Left lung (tissue), 4 donors: ENCODE measurements at regions not wholly inside any gene's neighbourhood (a gene's known extent, or its start where the extent isn't known, plus 50 kb on each side); places are given as distances from the start of the nearest gene placed in this dataset.
"Not testable (repeated sequence)": the region's sequence is repeated elsewhere in the genome, so short reads cannot be mapped to it uniquely, and the experiment has no call there.

Source experiments
- ATAC-seq: fragments of 200-7000 bp; cut with Tn5 transposase; one replicate; pipeline ENCODE4 v1.9.1; 2020; ENCODE audit warnings: moderate library complexity
- DNase-seq, 4 donors: peaks; one replicate each; pipeline ENCODE4 v3.0.0-alpha.2; 2013 to 2020
- H3K27ac ChIP-seq, 2 donors: fragments of 200-600 bp; sonication (generic) in 1 of 2; one replicate each; pipeline versions ENCODE4 v1.5.0 to v1.8.0; 2020 to 2021
- H3K27me3 ChIP-seq, 2 donors: fragments of 200-600 bp; sonication (generic) in 1 of 2; one replicate each; pipeline versions ENCODE4 v1.5.0 to v1.8.0; 2020 to 2021
- H3K36me3 ChIP-seq, 2 donors: fragments of 200-600 bp; sonication (generic) in 1 of 2; one replicate each; pipeline versions ENCODE4 v1.5.0 to v1.8.0; 2020 to 2021
- H3K4me1 ChIP-seq, 2 donors: fragments of 200-600 bp; one replicate each; pipeline ENCODE4 v1.8.0; 2021
- H3K4me3 ChIP-seq, 2 donors: fragments of 200-600 bp; sonication (generic) in 1 of 2; one replicate each; pipeline versions ENCODE4 v1.5.0 to v1.8.0; 2020 to 2021; ENCODE audit warnings: mild to moderate bottlenecking in 1 of 2
- H3K9me3 ChIP-seq, 2 donors: fragments of 200-600 bp; sonication (generic) in 1 of 2; one replicate each; pipeline versions ENCODE4 v1.5.0 to v1.8.0; 2020 to 2021
- CTCF ChIP-seq, 2 donors: fragments of 200-600 bp; sonication (generic) in 1 of 2; IDR thresholded peaks; one replicate each; pipeline versions ENCODE4 v1.5.0 to v1.8.0; 2021; ENCODE audit warnings: antibody characterized with exemption in 2 of 2
- intact Hi-C, 2 donors: fragments of 100-400 bp; cut with DNase I; formaldehyde crosslinking; loops; one replicate each; pipeline versions ENCODE4 v1.11.2 to v1.14.2; 2022
- donor health status: DM: no; HTN: yes; CAD: no.
- donor health status: DM: no; HTN: no; CAD: no.

- H3K36me3 ChIP-seq, result no peaks in the 10 kb centered on the region
- H3K27me3 ChIP-seq, result no peaks in the 10 kb centered on the region
- DNase-seq, result no peak
- intact Hi-C loops, result no loop called here
- H3K4me1 ChIP-seq, result no peaks in the 10 kb centered on the region
- no peak for ATAC-seq
- no peak for TF ChIP-seq CTCF (IDR thresholded peaks at IDR 0.05)
- H3K4me3 ChIP-seq, result no peak overlapping the region
- H3K27ac ChIP-seq, result no peak overlapping the region
- H3K9me3 ChIP-seq, result no peaks in the 10 kb centered on the region
Measured at GRCh38 chr6:112415366-112415765, 68.2 kb downstream of the RFPL4B start.

GRCh38 chr6:112416866-112417265 lies 69.7 kb downstream of the RFPL4B start:
- TF ChIP-seq CTCF (IDR thresholded peaks at IDR 0.05), result no peak
- DNase-seq, result no peak
- Histone ChIP-seq H3K27ac (no peak overlapping the region), H3K9me3 (no peaks in the 10 kb centered on the region), H3K36me3 (no peaks in the 10 kb centered on the region), H3K4me1 (no peaks in the 10 kb centered on the region), H3K27me3 (no peaks in the 10 kb centered on the region), H3K4me3 (no peak overlapping the region)
- intact Hi-C loops, result no loop called here
- ATAC-seq, result no peak

- H3K36me3 ChIP-seq, H3K27me3 ChIP-seq, DNase-seq, intact Hi-C loops, H3K9me3 ChIP-seq, H3K4me1 ChIP-seq, H3K4me3 ChIP-seq, H3K27ac ChIP-seq, ATAC-seq: not testable (repeated sequence)
Measured at GRCh38 chr6:112427011-112427410, 79.9 kb downstream of the RFPL4B start.

- Histone ChIP-seq H3K36me3 (no peaks in the 10 kb centered on the region), H3K27ac (no peak overlapping the region), H3K4me3 (no peak overlapping the region), H3K27me3 (no peaks in the 10 kb centered on the region), H3K4me1 (no peaks in the 10 kb centered on the region), H3K9me3 (no peaks in the 10 kb centered on the region)
- no peak for TF ChIP-seq CTCF (IDR thresholded peaks at IDR 0.05)
- ATAC-seq (no peak), DNase-seq (no peak)
- intact Hi-C loops, result no loop called here
Measured at GRCh38 chr6:112427499-112427898, 80.4 kb downstream of the RFPL4B start.

GRCh38 chr6:112428477-112428876 lies 81.3 kb downstream of the RFPL4B start:
- H3K4me3 ChIP-seq, result no peak overlapping the region
- no peaks in the 10 kb centered on the region for H3K4me1 ChIP-seq
- H3K27ac ChIP-seq, result no peak overlapping the region
- H3K9me3 ChIP-seq, result no peaks in the 10 kb centered on the region
- TF ChIP-seq CTCF (IDR thresholded peaks at IDR 0.05), result no peak
- DNase-seq, result no peak
- no peaks in the 10 kb centered on the region for H3K36me3 ChIP-seq
- H3K27me3 ChIP-seq, result no peaks in the 10 kb centered on the region
- no peak for ATAC-seq
- intact Hi-C loops, result no loop called here

- intact Hi-C loops, result no loop called here
- H3K36me3 ChIP-seq, result no peaks in the 10 kb centered on the region
- H3K4me3 ChIP-seq, result no peak overlapping the region
- no peaks in the 10 kb centered on the region for H3K9me3 ChIP-seq
- DNase-seq, result no peak
- no peaks in the 10 kb centered on the region for H3K27me3 ChIP-seq
- no peak for ATAC-seq
- no peaks in the 10 kb centered on the region for H3K4me1 ChIP-seq
- no peak overlapping the region for H3K27ac ChIP-seq
- TF ChIP-seq CTCF (IDR thresholded peaks at IDR 0.05), result no peak
Measured at GRCh38 chr6:112429226-112429625, 82.1 kb downstream of the RFPL4B start.
